Thyroid gland (tissue), 4 donors: ENCODE measurements at regions not wholly inside any gene's neighbourhood (a gene's known extent, or its start where the extent isn't known, plus 50 kb on each side); places are given as distances from the start of the nearest gene placed in this dataset.

ENCODE experiments used
- CTCF ChIP-seq, 6 experiments: fragments of 200-600 bp in 3 of 6; fragments of 450-650 bp in 3 of 6; sonication (generic) in 3 of 6; IDR thresholded peaks; one replicate each; pipeline ENCODE4 v1.5.1; 2016 to 2019; ENCODE audit warnings: antibody characterized with exemption in 6 of 6, mild to moderate bottlenecking in 2 of 6, inconsistent platforms in 1 of 6, moderate library complexity in 1 of 6
- POLR2A ChIP-seq, 2 donors: fragments of 450-650 bp; IDR thresholded peaks; one replicate each; pipeline ENCODE4 v1.6.1; 2017; ENCODE audit warnings: antibody characterized with exemption in 2 of 2, mild to moderate bottlenecking in 2 of 2, moderate library complexity in 1 of 2

GRCh38 chr9:104999136-104999535, 71.2 kb upstream of the ABCA1 start:
- TF ChIP-seq POLR2A (IDR thresholded peaks at IDR 0.05) (no peak), CTCF (IDR thresholded peaks at IDR 0.05) (no peak)
